ENCODE measurements at regions not wholly inside any gene's neighbourhood (a gene's known extent, or its start where the extent isn't known, plus 50 kb on each side); places are given as distances from the start of the nearest gene placed in this dataset.
A peak's percentile ranks its signal among the peaks of the same experiment; 100 is the strongest.

- no peak for TF ChIP-seq E2F1 (CRISPR knock-in tag; IDR thresholded peaks at IDR 0.05)
- TF ChIP-seq ZNF251 (CRISPR knock-in tag; IDR thresholded peaks at IDR 0.05) = no peak
- no peak for TF ChIP-seq ESRRA (CRISPR knock-in tag; IDR thresholded peaks at IDR 0.05; ENCODE audit: low read depth)
- no peak for TF ChIP-seq ZNF260 (CRISPR knock-in tag; IDR thresholded peaks at IDR 0.05; ENCODE audit: borderline replicate concordance, low read depth)
These were observed 61.2 kb downstream of the FAT3 start (continued) for GRCh38 chr11:92285776-92286175.

- no peak for DNase-seq (ENCODE audit: low spot score)
- no TSS peak for BruUV-seq (replicated peaks)
- intact Hi-C loops (cut with micrococcal nuclease; ENCODE audit: unreplicated experiment) (no loop called here), in situ Hi-C loops (cut with HindIII; ENCODE audit: extremely low pct_ligation_motif_present, low pct_unique_long_range_greater_than_20kb) (no loop called here)
- CTCF ChIA-PET (ENCODE audit: low intra/inter-chr PET ratio, low total read pairs) = no interaction called here
- ATAC-seq = no peak; the same call in 2 of the 3 replicates
- no peak for FAIRE-seq
- peaks cover 6% of the 10 kb centered on the region; the same call in 1 of the 2 replicates for H3K4me1 ChIP-seq (ENCODE audit: insufficient read depth, low read length)
- POLR2A ChIA-PET = no interaction called here
- no peaks in the 10 kb centered on the region for H4K20me1 ChIP-seq (ENCODE audit: insufficient read depth, low read length)
- TF ChIP-seq SNAPC2 (CRISPR knock-in tag; IDR thresholded peaks at IDR 0.05) (no peak), ZNF225 (CRISPR knock-in tag; IDR thresholded peaks at IDR 0.05) (no peak), PRDM10 (CRISPR knock-in tag; IDR thresholded peaks at IDR 0.05; ENCODE audit: low read depth) (no peak), ZNF451 (CRISPR knock-in tag; IDR thresholded peaks at IDR 0.05) (no peak), HNF4A (CRISPR knock-in tag; IDR thresholded peaks at IDR 0.05) (peak; percentile 43; the same call in 1 of the 2 replicates), HNF4G (IDR thresholded peaks at IDR 0.05; ENCODE audit: borderline replicate concordance, low read depth, low read length) (0 out of 2 replicates have a peak, but pooled peaks have one; percentile 16), HNF4G (CRISPR knock-in tag; IDR thresholded peaks at IDR 0.05; ENCODE audit: borderline replicate concordance, low read depth) (no peak)
- no peak overlapping the region for H3K9ac ChIP-seq (ENCODE audit: insufficient read depth, low read depth, low read length)
- H3K9me3 ChIP-seq (ENCODE audit: low read length) = no peaks in the 10 kb centered on the region
- H2AFZ ChIP-seq (ENCODE audit: low read length) = no peak overlapping the region
- no peaks in the 10 kb centered on the region for H3K36me3 ChIP-seq (replicated peaks in 1 of 2; ENCODE audit: control insufficient read depth in 1 of 2, insufficient read depth in 2 of 2, low read length in 2 of 2)
- WGBS (ENCODE audit: low lambda C conversion rate) = 0% methylated on average over 2 of the region's 2 CpGs
- no peaks in the 10 kb centered on the region for H3K79me2 ChIP-seq (ENCODE audit: insufficient read depth, low read length)
- no peaks in the 10 kb centered on the region; a peak in 1 of 5 replicates for H3K27me3 ChIP-seq (ENCODE audit: control insufficient read depth in 1 of 2, insufficient read depth in 2 of 2, low read length in 2 of 2)
- no peak overlapping the region for H3K4me2 ChIP-seq (ENCODE audit: low read depth, low read length)
- H3K4me3 ChIP-seq (replicated peaks in 1 of 3; ENCODE audit: insufficient read depth in 1 of 3, low read depth in 2 of 3, low read length in 3 of 3) = no peak overlapping the region
- H3K27ac ChIP-seq (ENCODE audit: extremely low read length, insufficient read depth, low read length) = no peak overlapping the region
These were observed 62.1 kb downstream of the FAT3 start for GRCh38 chr11:92286709-92287108.
